ENCODE measurements at regions not wholly inside any gene's neighbourhood (a gene's known extent, or its start where the extent isn't known, plus 50 kb on each side); places are given as distances from the start of the nearest gene placed in this dataset.
A peak's percentile ranks its signal among the peaks of the same experiment; 100 is the strongest.

DNA sequence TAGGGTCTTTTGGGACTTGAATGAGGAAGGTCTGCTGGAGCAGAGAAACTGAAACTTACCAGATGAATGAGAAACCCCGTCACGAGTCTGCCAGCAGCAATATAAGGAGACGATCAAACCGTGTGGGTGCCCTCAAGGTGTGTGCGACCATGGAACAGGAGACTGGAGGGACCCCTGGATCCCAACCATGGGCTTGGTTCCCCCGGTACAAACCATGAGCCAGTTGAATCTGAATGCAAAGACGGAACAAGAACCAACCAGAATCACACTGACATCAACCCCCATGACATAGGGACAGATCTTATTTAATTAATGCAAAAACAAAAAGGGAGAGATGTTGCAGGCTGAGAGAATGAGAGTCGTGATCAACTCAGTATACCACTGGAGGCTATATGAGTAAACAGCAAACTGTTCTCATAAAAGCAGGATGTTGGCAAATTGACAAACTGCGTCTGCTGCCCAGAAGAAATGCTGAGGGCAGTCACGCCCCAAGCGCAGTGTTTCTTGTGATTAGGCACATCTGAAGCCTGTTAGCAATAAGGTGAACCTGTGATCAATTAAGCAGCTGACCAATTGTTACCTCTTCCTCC lies 475.5 kb upstream of the ACO1 start:
- TF ChIP-seq, protein P1, sequence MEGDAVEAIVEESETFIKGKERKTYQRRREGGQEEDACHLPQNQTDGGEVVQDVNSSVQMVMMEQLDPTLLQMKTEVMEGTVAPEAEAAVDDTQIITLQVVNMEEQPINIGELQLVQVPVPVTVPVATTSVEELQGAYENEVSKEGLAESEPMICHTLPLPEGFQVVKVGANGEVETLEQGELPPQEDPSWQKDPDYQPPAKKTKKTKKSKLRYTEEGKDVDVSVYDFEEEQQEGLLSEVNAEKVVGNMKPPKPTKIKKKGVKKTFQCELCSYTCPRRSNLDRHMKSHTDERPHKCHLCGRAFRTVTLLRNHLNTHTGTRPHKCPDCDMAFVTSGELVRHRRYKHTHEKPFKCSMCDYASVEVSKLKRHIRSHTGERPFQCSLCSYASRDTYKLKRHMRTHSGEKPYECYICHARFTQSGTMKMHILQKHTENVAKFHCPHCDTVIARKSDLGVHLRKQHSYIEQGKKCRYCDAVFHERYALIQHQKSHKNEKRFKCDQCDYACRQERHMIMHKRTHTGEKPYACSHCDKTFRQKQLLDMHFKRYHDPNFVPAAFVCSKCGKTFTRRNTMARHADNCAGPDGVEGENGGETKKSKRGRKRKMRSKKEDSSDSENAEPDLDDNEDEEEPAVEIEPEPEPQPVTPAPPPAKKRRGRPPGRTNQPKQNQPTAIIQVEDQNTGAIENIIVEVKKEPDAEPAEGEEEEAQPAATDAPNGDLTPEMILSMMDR (IDR thresholded peaks at IDR 0.05): no peak

DNA sequence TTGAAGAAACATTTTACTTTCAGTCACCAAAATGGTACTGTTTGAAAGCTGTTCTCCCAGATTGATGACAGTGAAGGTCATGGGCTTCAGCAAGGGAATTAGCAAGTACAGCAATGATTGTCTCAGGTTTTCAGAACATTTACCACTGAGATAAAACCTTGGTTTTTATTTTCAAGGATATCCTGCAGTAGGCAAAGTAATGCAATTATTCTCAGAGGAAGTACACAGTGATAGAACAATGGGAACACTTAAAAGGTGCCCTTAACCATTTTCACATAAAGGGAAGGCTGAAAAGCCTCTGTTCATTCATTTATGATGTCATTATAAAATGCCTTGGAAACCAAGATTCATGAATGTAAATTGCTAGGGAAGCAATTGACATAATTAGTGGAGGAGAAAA lies 471.8 kb upstream of the ACO1 start:
- TF ChIP-seq, protein P1 (IDR thresholded peaks at IDR 0.05): no peak

DNA sequence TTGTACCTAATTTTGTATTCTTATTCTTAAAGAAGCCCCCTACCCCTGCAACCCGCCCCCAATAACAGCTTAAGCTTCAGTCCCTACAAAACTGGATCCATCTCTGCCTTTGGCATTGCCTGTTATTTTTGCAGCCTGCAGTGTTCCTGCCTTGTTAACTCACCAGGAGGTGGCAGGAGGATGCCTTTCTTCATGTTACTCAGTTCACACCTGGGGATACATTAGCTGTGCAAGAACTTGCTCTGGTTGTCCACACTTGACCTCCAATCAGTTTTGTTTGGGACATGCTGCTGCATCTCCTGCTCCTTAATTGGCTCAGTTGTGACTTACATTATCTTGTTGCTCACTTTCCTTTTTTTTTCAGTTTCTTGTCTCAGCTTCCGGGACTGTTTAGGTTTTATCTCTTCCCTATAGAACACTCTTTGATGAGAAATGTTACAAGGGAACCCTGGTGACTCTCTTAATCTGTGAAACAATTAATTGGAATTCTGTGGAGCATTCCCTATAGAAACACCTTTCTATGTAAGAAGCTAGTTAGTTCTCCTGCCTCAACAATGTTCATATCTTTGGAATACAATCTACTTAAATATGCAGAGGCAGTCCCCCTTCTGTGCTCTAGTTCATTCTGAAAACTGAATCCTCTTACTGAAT lies 467.7 kb upstream of the ACO1 start:
- TF ChIP-seq, protein P1 (IDR thresholded peaks at IDR 0.05): peak; percentile 44

DNA sequence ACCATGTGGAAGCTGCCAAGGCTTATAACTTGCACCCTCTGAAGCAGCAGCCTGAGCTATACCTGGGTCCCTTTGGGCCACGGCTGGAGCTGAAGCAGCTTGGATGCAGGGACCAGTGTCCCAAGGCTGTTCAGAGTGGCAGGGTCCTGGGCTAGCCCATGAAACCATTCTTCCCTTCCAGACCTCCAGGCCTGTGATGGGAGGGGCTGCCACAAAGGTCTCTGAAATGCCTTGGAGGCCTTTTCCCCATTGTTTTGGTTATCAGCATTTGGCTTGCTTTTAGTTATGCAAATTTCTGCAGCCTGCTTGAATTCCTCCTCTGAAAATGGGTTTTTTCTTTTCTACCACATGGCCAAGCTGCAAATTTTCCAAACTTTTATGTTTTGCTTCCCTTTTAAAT lies 433.7 kb upstream of the ACO1 start:
- TF ChIP-seq, protein P1 (IDR thresholded peaks at IDR 0.05): no peak

DNA sequence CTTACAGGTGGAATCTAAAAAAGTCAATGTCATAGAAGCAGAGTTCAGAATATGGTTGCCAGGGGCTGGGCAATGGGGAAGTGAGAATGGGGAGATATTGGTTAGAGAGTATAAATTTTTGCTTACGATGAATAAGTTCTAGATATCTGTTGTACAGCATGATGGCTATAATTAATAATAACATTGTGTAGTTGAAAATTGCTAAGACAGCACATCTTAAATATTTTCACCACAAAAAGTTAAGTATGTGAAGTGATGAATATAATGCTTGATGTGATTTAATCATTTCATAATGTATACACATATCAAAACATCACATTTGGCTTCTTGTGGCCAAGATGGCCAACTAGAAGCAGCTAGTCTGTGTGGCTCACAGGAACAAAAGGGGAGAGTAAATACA lies 425.9 kb upstream of the ACO1 start:
- TF ChIP-seq, protein P1 (IDR thresholded peaks at IDR 0.05): no peak

DNA sequence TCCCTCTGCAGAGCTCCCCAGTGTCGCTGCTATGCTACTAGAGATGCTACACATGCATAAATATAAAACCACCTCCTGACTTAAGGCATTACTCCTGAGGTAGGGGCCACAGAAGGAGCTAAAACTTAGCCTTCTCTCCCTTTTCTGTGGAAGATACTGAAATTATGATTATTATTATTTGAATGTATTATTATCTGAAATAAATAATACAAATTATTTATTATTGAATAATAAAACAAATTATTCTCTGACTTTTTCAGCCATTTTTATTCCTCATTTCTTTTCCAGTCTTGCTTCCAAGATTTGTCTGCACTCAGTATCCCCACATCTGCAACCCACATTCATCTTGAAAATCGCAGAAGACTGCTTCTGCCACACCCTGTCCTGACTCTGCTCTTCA lies 414.9 kb upstream of the ACO1 start:
- TF ChIP-seq, protein P1 (IDR thresholded peaks at IDR 0.05): no peak

DNA sequence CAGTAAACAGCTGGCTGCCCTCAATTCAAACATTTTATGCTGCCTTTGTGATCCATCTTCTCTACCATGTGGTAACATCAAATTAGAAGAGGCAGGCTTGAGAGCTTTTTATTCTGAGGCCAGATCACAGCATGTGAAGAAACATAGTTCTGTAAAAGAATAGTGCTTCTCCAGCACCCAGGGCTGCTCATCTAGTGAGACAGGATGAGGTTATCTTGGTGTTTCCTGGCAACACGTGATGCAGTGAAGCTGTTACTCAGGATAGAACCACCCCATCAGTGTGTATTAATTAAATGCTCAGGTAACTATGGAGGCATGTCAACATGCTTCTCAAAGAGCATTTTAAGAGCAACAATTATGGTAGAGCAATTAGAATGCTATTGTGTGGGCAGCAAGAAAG lies 400.5 kb upstream of the ACO1 start:
- TF ChIP-seq, protein P1 (IDR thresholded peaks at IDR 0.05): no peak
